ENCODE measurements at regions not wholly inside any gene's neighbourhood (a gene's known extent, or its start where the extent isn't known, plus 50 kb on each side); places are given as distances from the start of the nearest gene placed in this dataset.

GRCh38 chr22:34064696-34065095 is 144.4 kb upstream of the LARGE1 start:
- TF ChIP-seq CTCF (IDR thresholded peaks at IDR 0.05) (no peak), POLR2A (IDR thresholded peaks at IDR 0.05) (no peak)

Data from heart left ventricle (tissue), 13 donors.